H1 (cell line): ENCODE measurements at regions not wholly inside any gene's neighbourhood (a gene's known extent, or its start where the extent isn't known, plus 50 kb on each side); places are given as distances from the start of the nearest gene placed in this dataset.
A peak's percentile ranks its signal among the peaks of the same experiment; 100 is the strongest.

Experiments
- CTCF ChIA-PET: fragments of 300-600 bp; sonication (Branson Sonifier 250); formaldehyde crosslinking; loops from one replicate; lab custom pipeline; 2021; ENCODE audit not compliant: partially characterized antibody; lab: Charles Lee
- POLR2A ChIA-PET: fragments of 300-600 bp; sonication (Branson Sonifier 250); formaldehyde crosslinking; loops from one replicate; lab custom pipeline; 2021; ENCODE audit warnings: inconsistent platforms; ENCODE audit not compliant: partially characterized antibody; lab: Charles Lee
- DNase-seq, 2 experiments: peaks; one replicate each; pipeline versions ENCODE4 v3.0.0 to v3.0.0-alpha.2; 2010 to 2022; ENCODE audit warnings: low spot score in 2 of 2, low read depth in 1 of 2, mixed read lengths in 1 of 2
- FAIRE-seq: peaks from 2 replicates; lab custom pipeline; 2011; peaks lifted over from hg19 to GRCh38; lab: Jason Lieb, UNC
- H2AFZ ChIP-seq: 2 replicates; pipeline ENCODE4 v1.8.1; 2012; ENCODE audit warnings: low read length, inconsistent platforms
- H2AK5ac ChIP-seq: 2 replicates; pipeline ENCODE4 v1.6.1; 2013; ENCODE audit warnings: low read depth, low read length
- H2BK120ac ChIP-seq: replicated peaks from 2 replicates; pipeline ENCODE3; 2013; ENCODE audit warnings: low read depth, low read length, inconsistent platforms
- H2BK12ac ChIP-seq: 2 replicates; pipeline ENCODE4 v1.6.1; 2013; ENCODE audit warnings: low read depth, low read length
- H2BK15ac ChIP-seq: 2 replicates; pipeline ENCODE4 v1.6.1; 2013; ENCODE audit warnings: low read length
- H2BK20ac ChIP-seq: 2 replicates; pipeline ENCODE4 v1.6.1; 2013; ENCODE audit warnings: low read length
- H2BK5ac ChIP-seq: 2 replicates; pipeline ENCODE4 v1.6.1; 2013; ENCODE audit warnings: low read depth, low read length
- H3K14ac ChIP-seq: 2 replicates; pipeline ENCODE4 v1.6.1; 2013; ENCODE audit warnings: inconsistent platforms; ENCODE audit not compliant: insufficient read length
- H3K18ac ChIP-seq: 2 replicates; pipeline ENCODE4 v1.6.1; 2013; ENCODE audit warnings: low read length; ENCODE audit errors: extremely low read depth
- H3K23ac ChIP-seq: 2 replicates; pipeline ENCODE4 v1.6.1; 2013; ENCODE audit warnings: inconsistent platforms; ENCODE audit not compliant: insufficient read length
- H3K23me2 ChIP-seq: 2 replicates; pipeline ENCODE4 v1.6.1; 2013; ENCODE audit warnings: low read depth, low read length
- H3K27ac ChIP-seq: 2 replicates; pipeline ENCODE4 v1.6.1; 2011; ENCODE audit warnings: low read depth, low read length, inconsistent platforms
- H3K27me3 ChIP-seq, 4 experiments: replicated peaks in 1 of 4; 1 replicate in 1 of 4; 2 replicates in 3 of 4; pipeline versions ENCODE4 v1.6.1 to v1.8.1; 2011 to 2013; ENCODE audit warnings: low read length in 3 of 4, mild to moderate bottlenecking in 3 of 4, inconsistent platforms in 2 of 4, mixed read lengths in 2 of 4, moderate library complexity in 1 of 4; ENCODE audit not compliant: control insufficient read depth in 3 of 4, insufficient read depth in 3 of 4; ENCODE audit errors: extremely low read depth in 1 of 4
- H3K36me3 ChIP-seq, 4 experiments: 2 replicates each; pipeline versions ENCODE4 v1.6.1 to v1.8.1; 2011 to 2013; ENCODE audit warnings: mild to moderate bottlenecking in 4 of 4, low read length in 3 of 4, moderate library complexity in 2 of 4, control low read depth in 1 of 4, inconsistent platforms in 1 of 4; ENCODE audit not compliant: insufficient read depth in 4 of 4, control insufficient read depth in 2 of 4
- H3K4ac ChIP-seq: replicated peaks from 2 replicates; pipeline ENCODE3; 2013; ENCODE audit warnings: low read length, low read depth, mixed read lengths, inconsistent platforms; ENCODE audit not compliant: insufficient read length
- H3K4me1 ChIP-seq, 4 experiments: replicated peaks in 1 of 4; 1 replicate in 1 of 4; 2 replicates in 3 of 4; pipeline versions ENCODE4 v1.6.1 to v1.8.1; 2011 to 2013; ENCODE audit warnings: low read length in 3 of 4, inconsistent platforms in 2 of 4, mixed read lengths in 1 of 4; ENCODE audit not compliant: insufficient read depth in 4 of 4, control insufficient read depth in 3 of 4
- H3K4me2 ChIP-seq, 2 experiments: 2 replicates each; pipeline versions ENCODE4 v1.6.1 to v1.8.1; 2011 to 2013; ENCODE audit warnings: low read depth in 2 of 2, low read length in 2 of 2, control low read depth in 1 of 2, inconsistent platforms in 1 of 2, mild to moderate bottlenecking in 1 of 2; ENCODE audit not compliant: insufficient read depth in 1 of 2
- H3K4me3 ChIP-seq, 4 experiments: fragments of 200-600, 300-600 bp in 1 of 4; sonication (generic), shearing (Covaris generic), sonication (Bioruptor Twin) in 1 of 4; 2 replicates each; pipeline versions ENCODE4 v1.5.1 to v1.8.1; 2011 to 2016; ENCODE audit warnings: low read length in 4 of 4, low read depth in 3 of 4, control low read depth in 2 of 4, inconsistent platforms in 2 of 4, mild to moderate bottlenecking in 2 of 4, mixed read lengths in 1 of 4, moderate library complexity in 1 of 4; ENCODE audit not compliant: insufficient read depth in 2 of 4; ENCODE audit errors: extremely low read depth in 1 of 4
- H3K56ac ChIP-seq: replicated peaks from 2 replicates; pipeline ENCODE3; 2013; ENCODE audit warnings: low read depth, mild to moderate bottlenecking, mixed read lengths, low read length, inconsistent platforms; ENCODE audit not compliant: insufficient read length
- H3K79me1 ChIP-seq: 2 replicates; pipeline ENCODE4 v1.6.1; 2013; ENCODE audit warnings: low read depth, low read length, control low read depth
- H3K79me2 ChIP-seq, 2 experiments: 2 replicates each; pipeline versions ENCODE4 v1.6.1 to v1.8.1; 2012 to 2013; ENCODE audit warnings: low read length in 2 of 2, mild to moderate bottlenecking in 2 of 2, inconsistent platforms in 1 of 2; ENCODE audit not compliant: insufficient read depth in 2 of 2, control insufficient read depth in 1 of 2
- H3K9ac ChIP-seq, 4 experiments: replicated peaks in 1 of 4; 1 replicate in 1 of 4; 2 replicates in 3 of 4; pipeline versions ENCODE4 v1.6.1 to v1.8.1; 2011 to 2013; ENCODE audit warnings: low read depth in 3 of 4, low read length in 3 of 4, control low read depth in 2 of 4, mild to moderate bottlenecking in 2 of 4, moderate library complexity in 2 of 4, inconsistent platforms in 1 of 4; ENCODE audit errors: extremely low read depth in 1 of 4
- H3K9me3 ChIP-seq, 2 experiments: 2 replicates each; pipeline versions ENCODE4 v1.6.1 to v1.8.1; 2012 to 2013; ENCODE audit warnings: mild to moderate bottlenecking in 2 of 2, moderate library complexity in 2 of 2, control low read depth in 1 of 2, inconsistent platforms in 1 of 2, low read depth in 1 of 2, low read length in 1 of 2, mixed read lengths in 1 of 2; ENCODE audit not compliant: insufficient read depth in 2 of 2
- H4K20me1 ChIP-seq, 2 experiments: replicated peaks in 1 of 2; 2 replicates each; pipeline versions ENCODE3 to v1.8.1; 2011 to 2013; ENCODE audit warnings: inconsistent platforms in 2 of 2, low read length in 2 of 2, mild to moderate bottlenecking in 1 of 2; ENCODE audit not compliant: insufficient read depth in 2 of 2, control insufficient read depth in 1 of 2
- H4K5ac ChIP-seq: 2 replicates; pipeline ENCODE4 v1.6.1; 2013; ENCODE audit warnings: low read length, low read depth, mixed read lengths, inconsistent platforms; ENCODE audit not compliant: insufficient read length
- H4K8ac ChIP-seq: 2 replicates; pipeline ENCODE4 v1.8.0; 2013; ENCODE audit warnings: mild to moderate bottlenecking, moderate library complexity, low read length, inconsistent platforms; ENCODE audit not compliant: insufficient read depth; ENCODE audit errors: extremely low read depth
- H4K91ac ChIP-seq: replicated peaks from 2 replicates; pipeline ENCODE3; 2013; ENCODE audit warnings: low read length, mixed read lengths, inconsistent platforms; ENCODE audit not compliant: insufficient read length
- EZH2 ChIP-seq: fragments of 200-600 bp; sonication (generic); IDR thresholded peaks from 2 replicates; pipeline ENCODE4 v1.7.1; 2012; ENCODE audit warnings: low read depth, mild to moderate bottlenecking, moderate library complexity, low read length, inconsistent platforms; ENCODE audit not compliant: severe bottlenecking
- NRF1 ChIP-seq: IDR thresholded peaks from 2 replicates; pipeline ENCODE4 v1.6.1; 2011; ENCODE audit warnings: mild to moderate bottlenecking, low read depth, low read length, improper control_type of control experiment
- RFX5 ChIP-seq: IDR thresholded peaks from 2 replicates; pipeline ENCODE4 v1.6.1; 2011; ENCODE audit warnings: low read depth, low read length, improper control_type of control experiment, borderline replicate concordance
- SAP30 ChIP-seq: fragments of 300-600 bp; sonication (generic); IDR thresholded peaks from 2 replicates; pipeline ENCODE4 v1.7.1; 2012; ENCODE audit warnings: low read length, moderate library complexity, mild to moderate bottlenecking, inconsistent platforms; ENCODE audit not compliant: insufficient read depth, insufficient replicate concordance
- SP2 ChIP-seq: IDR thresholded peaks from 2 replicates; pipeline ENCODE4 v1.6.1; 2012; ENCODE audit warnings: mild to moderate bottlenecking, low read length, inconsistent platforms
- SP4 ChIP-seq: IDR thresholded peaks from 2 replicates; pipeline ENCODE4 v1.6.1; 2012; ENCODE audit warnings: low read length, inconsistent platforms
- WGBS, 2 experiments: shearing (Covaris generic) in 1 of 2; methylation state at CpG; one replicate each; pipeline versions ENCODE4 v1.1.6 to v1.1.7; 2013 to 2015; ENCODE audit warnings: low lambda C conversion rate in 2 of 2, mixed read lengths in 2 of 2, inconsistent platforms in 1 of 2, low coverage in 1 of 2, missing lambda C conversion rate in 1 of 2; ENCODE audit not compliant: insufficient replicate concordance in 2 of 2, insufficient coverage in 1 of 2, insufficient read length in 1 of 2; ENCODE audit errors: extremely low coverage in 1 of 2, missing lambda C conversion rate in 1 of 2; 5-methylcytosine and 5-hydroxymethylcytosine counted together

GRCh38 chr11:44364596-44364995 is 54.7 kb upstream of the ALX4 start:
- FAIRE-seq (no peak), DNase-seq (no peak)
- no peak overlapping the region for H3K23ac ChIP-seq
- POLR2A ChIA-PET: no interaction called here
- 96% methylated on average over 3 of the region's 3 CpGs; no CpG with 5 or more reads in 1 of the 2 experiments for WGBS, 2 experiments
- no peak overlapping the region for H3K4me3 ChIP-seq
- H3K4me2 ChIP-seq: no peak overlapping the region
- no peak overlapping the region for H2BK120ac ChIP-seq
- no peaks in the 10 kb centered on the region for H3K36me3 ChIP-seq
- H4K5ac ChIP-seq: no peak overlapping the region
- H2AFZ ChIP-seq: peak overlapping the region; percentile 25; the same call in 1 of the 2 replicates
- H2BK12ac ChIP-seq: no peak overlapping the region
- H3K27me3 ChIP-seq: no peaks in the 10 kb centered on the region; a peak in 1 of 7 replicates
- no peak overlapping the region for H3K4ac ChIP-seq
- no peak for TF ChIP-seq SP4
- no peak for TF ChIP-seq SAP30
- TF ChIP-seq NRF1: no peak
- TF ChIP-seq EZH2: no peak
- no peak for TF ChIP-seq RFX5
- TF ChIP-seq SP2: no peak
- no peak overlapping the region for H3K14ac ChIP-seq
- no peak overlapping the region for H2AK5ac ChIP-seq
- no peak overlapping the region for H3K56ac ChIP-seq
- H4K20me1 ChIP-seq: no peaks in the 10 kb centered on the region
- no peaks in the 10 kb centered on the region for H3K79me2 ChIP-seq
- H2BK15ac ChIP-seq: peak overlapping the region; percentile 16; the same call in 1 of the 2 replicates
- H4K8ac ChIP-seq: no peak overlapping the region
- H2BK20ac ChIP-seq: no peak overlapping the region
- no peaks in the 10 kb centered on the region for H3K9me3 ChIP-seq
- no peaks in the 10 kb centered on the region for H3K23me2 ChIP-seq
- H3K18ac ChIP-seq: no peak overlapping the region; the same call in 1 of the 2 replicates
- H3K4me1 ChIP-seq: peaks cover 0 to 4% (median 3%) of the 10 kb centered on the region in 4 experiments; a peak in 4 of 7 replicates
- no peak overlapping the region for H3K9ac ChIP-seq
- no peak overlapping the region for H2BK5ac ChIP-seq
- H3K79me1 ChIP-seq: no peaks in the 10 kb centered on the region
- no peak overlapping the region for H3K27ac ChIP-seq
- no peak overlapping the region for H4K91ac ChIP-seq
- CTCF ChIA-PET: interaction anchor here (0.7 to 2.6 kb wide), 5 partner anchors 10 to 564 kb away, joined by 3 to 12 read pairs (median 5); no protein-coding TSS in a partner anchor
